HAP-1 (cell line): ENCODE measurements at regions not wholly inside any gene's neighbourhood (a gene's known extent, or its start where the extent isn't known, plus 50 kb on each side); places are given as distances from the start of the nearest gene placed in this dataset.

Experiments
- DNase-seq, 2 experiments: peaks; one replicate each; pipeline ENCODE4 v3.0.0-alpha.2; 2016 to 2020; ENCODE audit warnings: low spot score in 2 of 2
- H3K27me3 ChIP-seq: fragments of 250-450 bp; sonication (Bioruptor Pico); 2 replicates; pipeline ENCODE4 v1.5.1; 2020; ENCODE audit warnings: low read depth, mild to moderate bottlenecking, moderate library complexity
- H3K36me3 ChIP-seq: fragments of 250-450 bp; sonication (Bioruptor Pico); replicated peaks from 2 replicates; pipeline ENCODE4 v1.5.1; 2020; ENCODE audit warnings: mild to moderate bottlenecking
- H3K4me1 ChIP-seq: fragments of 250-450 bp; sonication (Bioruptor Pico); 2 replicates; pipeline ENCODE4 v1.5.1; 2020; ENCODE audit warnings: mild to moderate bottlenecking
- H3K4me3 ChIP-seq: fragments of 250-450 bp; sonication (Bioruptor Pico); 2 replicates; pipeline ENCODE4 v1.5.1; 2020; ENCODE audit warnings: mild to moderate bottlenecking, moderate library complexity
- H3K9me3 ChIP-seq: fragments of 250-450 bp; sonication (Bioruptor Pico); 2 replicates; pipeline ENCODE4 v1.5.1; 2020; ENCODE audit warnings: mild to moderate bottlenecking, moderate library complexity
- in situ Hi-C: fragments of 300-500 bp; cut with MboI; formaldehyde crosslinking; loops from 3 replicates; pipeline ENCODE4 v1.14.3; 2020; ENCODE audit warnings: low sequenced_read_pairs, inconsistent platforms, mixed read lengths

DNA sequence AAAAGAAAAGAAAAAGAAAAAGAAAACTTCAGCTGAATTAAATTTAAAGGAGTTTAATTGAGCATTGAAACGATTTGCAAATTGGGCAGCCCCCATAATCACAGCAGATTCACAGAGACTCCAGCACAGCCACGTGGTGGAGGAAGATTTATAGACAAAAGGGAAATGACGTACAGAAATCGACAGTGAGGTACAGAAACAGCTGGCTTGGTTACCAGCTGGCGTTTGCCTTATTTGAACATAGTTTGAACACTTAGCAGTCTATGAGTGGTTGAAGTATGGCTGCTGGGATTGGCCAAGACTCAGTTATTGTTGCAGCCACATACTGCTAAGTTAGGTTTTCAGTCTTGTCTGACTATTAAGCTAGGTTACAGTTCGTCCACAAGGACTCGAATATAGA is 312.2 kb upstream of the SLC14A2 start:
- Histone ChIP-seq H3K36me3 (no peaks in the 10 kb centered on the region), H3K4me3 (no peak overlapping the region), H3K9me3 (no peaks in the 10 kb centered on the region), H3K27me3 (no peaks in the 10 kb centered on the region), H3K4me1 (no peaks in the 10 kb centered on the region)
- no peak for DNase-seq
- in situ Hi-C loops = no loop called here

DNA sequence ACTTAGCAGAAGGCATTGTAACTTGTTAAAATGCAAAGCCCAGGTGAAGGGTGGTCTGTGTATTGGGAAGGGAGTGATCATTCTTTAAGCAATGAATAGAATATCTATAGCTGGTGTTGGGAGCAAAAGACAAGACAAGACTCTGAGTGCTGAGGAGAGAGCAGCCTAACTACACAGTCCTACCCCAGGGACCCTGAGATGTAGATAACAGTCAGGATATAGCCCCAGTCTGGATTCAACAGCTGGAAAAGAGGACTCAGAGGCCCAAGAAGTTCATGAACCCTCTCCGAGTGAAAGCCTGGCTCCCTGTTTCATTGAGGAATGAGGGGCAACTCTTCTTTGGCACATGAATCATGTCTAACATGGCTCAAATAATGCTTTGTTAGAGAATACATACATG is 310.7 kb upstream of the SLC14A2 start:
- no peaks in the 10 kb centered on the region for H3K4me1 ChIP-seq
- no peaks in the 10 kb centered on the region for H3K36me3 ChIP-seq
- H3K9me3 ChIP-seq = no peaks in the 10 kb centered on the region
- H3K4me3 ChIP-seq = no peak overlapping the region
- no peaks in the 10 kb centered on the region for H3K27me3 ChIP-seq
- in situ Hi-C loops = no loop called here
- DNase-seq = no peak

DNA sequence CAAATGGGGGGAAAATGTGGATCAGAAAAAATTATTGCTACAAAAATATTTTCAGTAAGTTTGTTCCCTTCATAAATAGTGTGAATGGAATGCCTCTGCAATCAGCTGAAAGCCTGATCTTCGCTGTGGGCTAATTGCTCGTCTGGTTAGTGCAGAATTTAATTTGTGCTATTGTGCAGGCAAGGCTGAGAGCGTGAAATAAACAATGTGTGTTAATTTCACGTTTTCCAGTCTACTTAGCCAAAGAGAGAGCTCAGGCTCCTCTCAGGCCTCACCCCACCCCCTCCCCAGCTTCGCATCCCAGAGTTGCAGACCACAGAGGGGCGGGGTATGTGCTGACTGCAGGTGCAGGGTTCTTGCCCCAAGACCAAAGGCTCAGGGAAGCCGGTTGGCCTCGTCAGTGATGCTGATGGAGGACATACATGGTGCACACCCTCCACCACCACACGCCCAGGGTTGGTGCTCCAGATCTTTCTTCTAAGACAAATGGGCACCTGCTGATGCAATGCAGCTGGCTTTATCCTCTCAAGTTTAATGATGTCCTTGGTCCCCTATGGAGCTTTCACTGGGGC is 302.6 kb upstream of the SLC14A2 start:
- no peaks in the 10 kb centered on the region for H3K4me1 ChIP-seq
- no peaks in the 10 kb centered on the region for H3K9me3 ChIP-seq

DNA sequence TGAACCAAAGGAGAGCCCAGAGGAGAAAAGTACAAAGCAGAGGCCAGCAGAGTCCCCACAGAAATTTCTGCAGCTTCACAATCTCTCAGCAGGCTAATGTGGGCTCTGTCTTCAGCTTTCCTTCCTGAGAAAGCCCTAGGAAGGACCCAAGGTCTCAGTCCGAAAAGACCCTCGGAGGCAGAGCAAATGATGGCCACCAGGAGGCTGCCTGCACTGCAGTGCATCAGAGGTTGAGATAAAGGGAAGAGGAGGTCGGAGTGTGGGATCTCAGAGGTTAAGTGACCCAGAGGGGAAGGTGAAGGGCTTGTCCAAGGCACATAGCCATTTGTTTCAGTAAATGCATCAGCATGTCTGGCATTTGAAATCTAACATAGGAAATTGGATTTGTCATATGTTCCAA is 299.1 kb upstream of the SLC14A2 start:
- no peaks in the 10 kb centered on the region for H3K9me3 ChIP-seq
- no peaks in the 10 kb centered on the region for H3K4me1 ChIP-seq
- DNase-seq = no peak
- in situ Hi-C loops = no loop called here
- H3K36me3 ChIP-seq = no peaks in the 10 kb centered on the region
- H3K4me3 ChIP-seq = no peak overlapping the region
- H3K27me3 ChIP-seq = no peaks in the 10 kb centered on the region

More for the DNA sequence above, 302.6 kb upstream of the SLC14A2 start:
- in situ Hi-C loops = no loop called here
- H3K27me3 ChIP-seq = no peaks in the 10 kb centered on the region
- no peaks in the 10 kb centered on the region for H3K36me3 ChIP-seq
- DNase-seq = no peak
- H3K4me3 ChIP-seq = no peak overlapping the region

DNA sequence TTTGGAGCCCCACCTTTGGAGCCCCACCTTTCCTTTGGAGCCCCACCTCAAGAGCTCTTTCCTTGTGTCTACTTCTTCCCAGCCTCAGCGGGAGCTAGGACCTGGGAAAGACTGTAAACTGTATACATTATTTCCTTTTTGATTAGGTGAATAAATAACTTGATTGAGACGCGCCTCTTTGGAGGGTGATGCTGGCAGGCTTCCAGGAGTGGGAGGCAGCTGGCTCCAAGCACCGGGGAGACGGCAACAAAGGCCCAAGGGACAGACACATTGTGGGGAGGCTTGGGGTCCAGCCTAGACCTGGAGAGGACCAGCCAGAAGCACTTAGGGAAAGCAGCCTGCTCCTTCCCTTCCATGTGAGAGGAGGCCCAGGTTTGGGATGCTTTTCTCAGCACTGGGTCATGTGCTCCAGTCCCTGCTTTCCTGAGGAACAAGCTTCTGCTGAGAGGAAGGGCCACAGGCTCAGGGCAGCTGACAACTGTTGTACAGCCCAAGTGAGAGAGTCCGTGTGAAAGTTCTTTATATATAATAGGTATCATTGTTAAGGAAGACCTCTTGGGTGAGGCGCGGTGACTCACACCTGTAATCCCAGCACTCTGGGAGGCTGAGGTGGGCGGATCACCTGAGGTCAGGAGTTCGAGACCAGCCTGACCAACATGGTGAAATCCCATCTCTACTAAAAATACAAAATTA is 297.2 kb upstream of the SLC14A2 start:
- no peaks in the 10 kb centered on the region for H3K9me3 ChIP-seq
- H3K27me3 ChIP-seq = no peaks in the 10 kb centered on the region
- no peak overlapping the region for H3K4me3 ChIP-seq
- in situ Hi-C loops = no loop called here
- no peaks in the 10 kb centered on the region for H3K4me1 ChIP-seq
- H3K36me3 ChIP-seq = no peaks in the 10 kb centered on the region
- no peak for DNase-seq

DNA sequence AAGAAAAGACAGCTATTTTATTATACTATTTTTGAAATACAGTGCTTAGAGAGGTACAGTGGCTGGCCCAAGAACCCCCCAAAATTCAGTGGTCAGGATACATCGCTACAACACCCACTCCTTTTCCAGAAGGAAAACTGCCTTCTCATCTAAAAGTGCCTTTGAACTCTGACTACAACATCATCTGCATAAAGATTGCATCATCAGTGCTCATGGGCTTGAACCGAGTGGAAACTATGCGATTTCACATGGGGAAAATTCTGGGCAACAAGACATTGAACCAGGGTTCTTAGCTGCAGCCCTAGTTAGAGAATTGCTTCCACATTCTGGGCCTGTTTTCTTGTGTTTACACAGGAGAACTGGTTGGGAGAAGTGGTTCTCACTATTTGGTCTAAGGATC is 294.6 kb upstream of the SLC14A2 start:
- Histone ChIP-seq H3K4me3 (no peak overlapping the region), H3K9me3 (no peaks in the 10 kb centered on the region), H3K36me3 (no peaks in the 10 kb centered on the region), H3K4me1 (no peaks in the 10 kb centered on the region; the same call in 1 of the 2 replicates), H3K27me3 (no peaks in the 10 kb centered on the region)
- DNase-seq = no peak
- in situ Hi-C loops = no loop called here

DNA sequence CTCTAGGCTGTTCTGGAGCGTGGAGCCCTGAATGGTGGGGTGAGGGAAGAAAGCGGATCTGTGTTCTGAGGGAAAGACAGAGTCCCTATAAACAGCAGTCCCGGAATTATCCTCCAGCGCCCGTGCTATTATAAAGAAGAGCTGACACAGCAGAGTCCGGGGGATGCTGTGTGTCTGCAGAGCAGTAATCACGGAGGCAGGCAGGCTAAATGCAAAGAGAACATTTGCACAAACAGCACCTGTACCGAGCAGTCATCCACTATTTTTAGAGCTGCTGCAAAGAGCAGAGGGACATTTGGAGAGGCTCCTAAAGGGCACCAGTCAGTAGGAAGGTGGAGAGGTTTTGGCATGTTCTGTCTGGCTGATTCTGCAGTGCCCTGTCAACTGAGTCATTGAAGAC is 293.8 kb upstream of the SLC14A2 start:
- in situ Hi-C loops = no loop called here
- no peaks in the 10 kb centered on the region for H3K36me3 ChIP-seq
- H3K27me3 ChIP-seq = no peaks in the 10 kb centered on the region
- no peaks in the 10 kb centered on the region; the same call in 1 of the 2 replicates for H3K4me1 ChIP-seq
- H3K4me3 ChIP-seq = no peak overlapping the region
- no peaks in the 10 kb centered on the region for H3K9me3 ChIP-seq
- no peak for DNase-seq

DNA sequence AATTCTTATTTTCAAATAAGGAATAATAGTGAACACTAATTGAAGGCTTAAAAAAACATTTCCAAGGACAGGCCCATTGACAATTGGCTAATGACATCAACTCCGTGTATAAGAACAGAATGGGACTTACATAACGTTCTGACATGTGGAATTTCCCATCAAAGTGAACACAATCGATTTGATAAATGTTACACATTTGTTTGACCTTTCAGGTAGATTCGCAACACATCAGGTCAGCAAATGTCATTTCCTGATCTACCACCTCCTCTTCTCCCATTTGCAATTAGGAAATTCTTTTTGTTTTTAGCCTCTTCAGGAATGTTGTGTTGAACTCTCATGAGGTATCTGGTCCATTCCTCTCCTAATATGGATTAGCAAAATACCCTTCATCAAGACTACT is 292.9 kb upstream of the SLC14A2 start:
- in situ Hi-C loops = no loop called here
- H3K27me3 ChIP-seq = no peaks in the 10 kb centered on the region
- no peak overlapping the region for H3K4me3 ChIP-seq
- no peaks in the 10 kb centered on the region; the same call in 1 of the 2 replicates for H3K4me1 ChIP-seq
- H3K36me3 ChIP-seq = no peaks in the 10 kb centered on the region
- H3K9me3 ChIP-seq = no peaks in the 10 kb centered on the region
- no peak for DNase-seq

DNA sequence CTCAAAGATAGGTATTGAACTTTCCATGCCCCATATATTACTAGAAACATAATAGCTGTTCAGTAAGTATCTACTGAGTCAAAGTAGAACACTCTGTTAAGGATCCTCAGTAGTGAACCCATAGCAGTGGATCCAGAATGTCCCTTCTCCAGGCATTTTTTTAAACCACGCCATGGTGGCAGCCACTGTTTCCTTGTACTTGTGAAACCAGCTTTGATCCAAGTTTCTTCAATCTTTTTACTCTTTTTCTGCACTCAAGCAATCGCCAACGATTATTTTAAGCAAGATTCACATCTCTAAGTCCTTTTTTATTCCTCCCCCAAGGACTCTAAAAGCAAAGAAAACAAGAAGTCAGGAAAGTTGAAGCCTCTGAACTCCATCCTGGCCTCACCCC is 291.2 kb upstream of the SLC14A2 start:
- DNase-seq = no peak
- H3K9me3 ChIP-seq = no peaks in the 10 kb centered on the region
- no peaks in the 10 kb centered on the region for H3K27me3 ChIP-seq
- H3K4me1 ChIP-seq = no peaks in the 10 kb centered on the region; the same call in 1 of the 2 replicates
- no peaks in the 10 kb centered on the region for H3K36me3 ChIP-seq
- H3K4me3 ChIP-seq = no peak overlapping the region
- in situ Hi-C loops = no loop called here

DNA sequence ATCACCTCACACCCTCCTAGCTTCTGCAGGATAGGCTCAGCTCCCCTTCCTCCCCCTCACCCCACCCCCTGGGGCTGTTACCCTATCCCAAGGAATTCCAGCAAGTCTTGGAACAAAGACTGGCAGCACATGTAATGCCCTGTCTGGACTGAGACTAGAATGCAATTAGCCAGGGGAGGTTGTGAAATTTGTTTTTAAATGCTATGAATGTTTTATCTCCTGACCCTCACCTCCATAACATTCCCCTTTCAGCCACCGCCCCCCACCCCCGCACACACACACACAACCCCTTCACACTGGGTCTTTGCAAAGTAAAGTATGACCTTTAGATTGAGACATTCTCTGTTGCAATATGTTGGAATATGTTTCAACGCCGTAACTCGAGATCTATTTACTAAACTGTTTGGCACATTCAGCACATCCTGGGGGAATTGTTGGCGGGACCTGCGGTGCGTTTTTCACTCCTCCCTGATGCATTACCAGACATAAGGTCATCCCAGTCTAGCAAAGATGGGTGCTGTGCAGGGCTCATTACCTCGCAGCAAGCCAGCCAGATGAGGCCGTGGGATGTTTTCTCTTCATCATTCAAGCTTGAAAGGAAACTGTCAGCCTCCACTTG is 290.7 kb upstream of the SLC14A2 start:
- no peaks in the 10 kb centered on the region for H3K36me3 ChIP-seq
- no peaks in the 10 kb centered on the region for H3K9me3 ChIP-seq
- in situ Hi-C loops = no loop called here
- no peaks in the 10 kb centered on the region; the same call in 1 of the 2 replicates for H3K4me1 ChIP-seq
- peak in 1 of 2 experiments; percentile 37 for DNase-seq
- no peaks in the 10 kb centered on the region for H3K27me3 ChIP-seq
- H3K4me3 ChIP-seq = no peak overlapping the region

DNA sequence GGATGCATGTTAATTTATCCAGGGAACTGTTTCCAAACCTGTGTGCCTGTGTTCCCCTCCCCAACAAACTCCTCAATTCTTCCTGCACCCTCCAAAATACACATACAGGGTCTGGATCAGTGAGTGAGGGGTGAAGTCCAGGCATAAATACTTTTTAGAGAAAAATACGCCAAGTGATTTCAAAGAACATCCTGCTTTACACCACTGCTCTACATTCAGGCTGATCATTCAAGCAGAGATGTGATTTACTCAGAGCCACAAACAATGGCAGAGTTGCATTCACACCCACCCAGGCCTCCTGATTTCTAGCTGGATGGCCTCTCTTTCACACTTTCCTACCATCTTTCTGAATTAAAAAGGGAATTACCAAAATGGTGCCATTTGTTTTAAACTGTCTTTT is 289.5 kb upstream of the SLC14A2 start:
- Histone ChIP-seq H3K36me3 (no peaks in the 10 kb centered on the region), H3K4me1 (no peaks in the 10 kb centered on the region; the same call in 1 of the 2 replicates), H3K4me3 (no peak overlapping the region), H3K27me3 (no peaks in the 10 kb centered on the region), H3K9me3 (no peaks in the 10 kb centered on the region)
- in situ Hi-C loops = no loop called here
- no peak for DNase-seq

DNA sequence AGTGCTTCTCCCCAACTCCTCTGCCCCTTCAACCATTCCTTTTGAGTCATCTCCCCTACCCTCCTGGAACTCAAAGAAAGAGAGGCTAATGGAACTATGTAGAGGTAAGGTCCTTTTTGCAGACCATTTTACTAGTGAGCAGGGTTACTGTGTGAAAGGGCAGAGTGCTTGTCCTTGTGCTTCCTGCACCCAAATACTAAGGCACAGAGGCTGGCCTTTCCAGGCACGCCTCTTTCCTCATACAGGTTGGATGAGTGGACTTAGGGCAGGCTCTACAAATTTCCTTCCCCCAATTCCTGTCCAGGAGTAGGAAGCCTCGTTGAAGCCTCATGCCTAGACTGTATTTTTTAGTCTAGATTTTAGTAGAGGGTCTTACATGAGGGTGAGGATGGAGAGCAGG is 288.8 kb upstream of the SLC14A2 start:
- Histone ChIP-seq H3K27me3 (no peaks in the 10 kb centered on the region), H3K9me3 (no peaks in the 10 kb centered on the region), H3K36me3 (no peaks in the 10 kb centered on the region), H3K4me1 (no peaks in the 10 kb centered on the region; the same call in 1 of the 2 replicates), H3K4me3 (no peak overlapping the region)
- no peak for DNase-seq
- in situ Hi-C loops = no loop called here

DNA sequence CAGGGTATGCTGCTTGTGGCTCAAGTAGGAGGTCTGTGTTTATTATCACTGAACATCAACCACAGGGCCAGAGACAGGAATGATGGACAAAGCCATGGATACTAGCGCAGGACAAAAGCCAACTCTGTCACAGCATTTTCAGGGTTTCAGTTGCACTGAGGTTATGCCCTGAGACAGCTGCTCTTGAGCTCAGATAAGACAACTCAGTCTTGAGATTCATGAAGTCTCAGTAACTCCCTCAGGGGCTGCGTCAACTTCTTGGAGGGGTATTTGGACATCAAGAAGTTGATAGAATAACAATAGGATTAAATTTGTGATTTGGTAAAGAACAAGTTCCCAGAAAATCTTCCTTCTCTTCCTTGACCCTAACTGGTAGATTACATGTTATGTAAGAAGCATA is 287.0 kb upstream of the SLC14A2 start:
- Histone ChIP-seq H3K27me3 (no peaks in the 10 kb centered on the region), H3K4me1 (no peaks in the 10 kb centered on the region; the same call in 1 of the 2 replicates), H3K9me3 (no peaks in the 10 kb centered on the region), H3K36me3 (no peaks in the 10 kb centered on the region), H3K4me3 (no peak overlapping the region)
- in situ Hi-C loops = no loop called here
- DNase-seq = no peak

DNA sequence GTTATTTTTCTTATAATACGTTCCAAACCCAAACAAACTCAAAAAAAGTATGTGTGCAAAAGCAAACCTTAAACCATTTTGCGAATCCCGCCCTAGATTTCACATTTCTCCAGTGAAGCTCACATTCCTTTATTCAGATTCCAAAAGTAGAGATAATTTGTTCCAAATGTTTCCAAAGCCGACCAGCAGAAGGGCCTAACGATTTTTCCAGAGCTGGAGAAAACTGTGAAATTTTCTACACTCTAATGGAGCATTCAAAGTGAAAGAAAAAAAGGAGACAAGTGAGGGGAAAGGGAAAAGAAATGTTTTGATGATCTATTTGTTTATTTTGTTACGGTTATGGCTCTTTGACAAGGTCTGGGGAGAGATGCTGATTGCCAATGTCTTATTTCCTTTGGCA is 286.5 kb upstream of the SLC14A2 start:
- in situ Hi-C loops = no loop called here
- Histone ChIP-seq H3K4me3 (no peak overlapping the region), H3K4me1 (no peaks in the 10 kb centered on the region; the same call in 1 of the 2 replicates), H3K27me3 (no peaks in the 10 kb centered on the region), H3K9me3 (no peaks in the 10 kb centered on the region), H3K36me3 (no peaks in the 10 kb centered on the region)
- no peak for DNase-seq
